Fibroblast of lung (primary cell): ENCODE measurements at regions not wholly inside any gene's neighbourhood (a gene's known extent, or its start where the extent isn't known, plus 50 kb on each side); places are given as distances from the start of the nearest gene placed in this dataset.

ENCODE experiments used
- DNase-seq, 2 donors: peaks; one replicate each; pipeline versions ENCODE4 v3.0.0 to v3.0.0-alpha.2; 2010; ENCODE audit warnings: low read depth in 2 of 2
- H2AFZ ChIP-seq: 2 replicates; pipeline ENCODE4 v1.5.1; 2012; ENCODE audit warnings: low read length, control low read depth, inconsistent platforms
- H3K27ac ChIP-seq: 2 replicates; pipeline ENCODE4 v1.5.1; 2011; ENCODE audit warnings: low read length, control low read depth; ENCODE audit not compliant: insufficient read depth
- H3K27me3 ChIP-seq: 2 replicates; pipeline ENCODE4 v1.5.1; 2011; ENCODE audit warnings: mild to moderate bottlenecking, low read length; ENCODE audit not compliant: control insufficient read depth, insufficient read depth
- H3K36me3 ChIP-seq: 2 replicates; pipeline ENCODE4 v1.5.1; 2011; ENCODE audit warnings: low read length; ENCODE audit not compliant: control insufficient read depth, insufficient read depth
- H3K4me1 ChIP-seq: 2 replicates; pipeline ENCODE4 v1.5.1; 2011; ENCODE audit warnings: low read length; ENCODE audit not compliant: control insufficient read depth, insufficient read depth; ENCODE audit errors: extremely low read depth
- H3K4me2 ChIP-seq: 2 replicates; pipeline ENCODE4 v1.5.1; 2011; ENCODE audit warnings: low read length, control low read depth; ENCODE audit not compliant: insufficient read depth; ENCODE audit errors: extremely low read depth
- H3K4me3 ChIP-seq, 4 experiments: fragments of 200-600 bp in 1 of 4; sonication (generic) in 1 of 4; replicated peaks in 1 of 4; 2 replicates each; pipeline ENCODE4 v1.5.1; 2011 to 2016; ENCODE audit warnings: low read length in 4 of 4, low read depth in 3 of 4, mild to moderate bottlenecking in 3 of 4, control low read depth in 2 of 4, inconsistent platforms in 1 of 4, mixed read lengths in 1 of 4; ENCODE audit not compliant: insufficient read depth in 1 of 4; ENCODE audit errors: control extremely low read depth in 1 of 4
- H3K79me2 ChIP-seq: 2 replicates; pipeline ENCODE4 v1.5.1; 2012; ENCODE audit warnings: mild to moderate bottlenecking, low read length, inconsistent platforms; ENCODE audit not compliant: control insufficient read depth, insufficient read depth
- H3K9ac ChIP-seq: 2 replicates; pipeline ENCODE4 v1.5.1; 2011; ENCODE audit warnings: mild to moderate bottlenecking, low read length, control low read depth; ENCODE audit not compliant: insufficient read depth
- H3K9me3 ChIP-seq: 2 replicates; pipeline ENCODE4 v1.5.1; 2012; ENCODE audit warnings: low read depth, low read length; ENCODE audit not compliant: control insufficient read depth, insufficient read depth
- H4K20me1 ChIP-seq: 2 replicates; pipeline ENCODE4 v1.5.1; 2011; ENCODE audit warnings: low read length; ENCODE audit not compliant: control insufficient read depth, insufficient read depth; ENCODE audit errors: extremely low read depth
- EZH2 ChIP-seq: IDR thresholded peaks from 2 replicates; pipeline ENCODE4 v1.5.1; 2012; ENCODE audit warnings: low read length, control low read depth, mild to moderate bottlenecking; ENCODE audit errors: missing control alignments
- TF ChIP-seq, protein P1 (sequence below), 2 donors: IDR thresholded peaks in 1 of 2; conservative IDR thresholded peaks in 1 of 2; 1 replicate in 1 of 2; 2 replicates in 1 of 2; pipeline ENCODE4 v1.5.1; 2011 to 2012; ENCODE audit warnings: low read length in 2 of 2, control low read depth in 1 of 2, inconsistent platforms in 1 of 2, low read depth in 1 of 2, mild to moderate bottlenecking in 1 of 2

DNA sequence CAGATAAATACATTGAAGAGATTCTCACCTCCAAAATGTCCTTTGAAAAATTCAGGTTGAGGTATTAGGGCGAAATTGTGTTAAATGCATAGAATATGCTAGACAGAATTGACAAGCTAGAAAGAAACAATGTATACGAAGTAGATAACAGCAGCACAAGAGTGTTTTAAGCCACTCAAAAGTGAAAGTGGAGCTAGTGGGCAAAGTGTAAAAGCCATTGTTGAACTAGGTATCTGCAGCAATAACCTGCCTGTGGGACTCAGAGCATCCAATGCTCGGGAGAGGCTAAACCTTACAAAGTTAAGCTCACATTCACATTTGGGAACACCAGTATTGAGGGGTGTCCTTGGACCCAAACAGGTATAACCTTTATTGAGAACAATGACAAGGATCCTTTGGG lies 180.6 kb upstream of the TMPO start:
- no peak for DNase-seq
- Histone ChIP-seq H3K36me3 (no peaks in the 10 kb centered on the region), H3K4me3 (no peak overlapping the region), H3K9me3 (no peaks in the 10 kb centered on the region), H2AFZ (no peak overlapping the region), H3K4me2 (no peak overlapping the region), H3K27ac (no peak overlapping the region), H3K79me2 (no peaks in the 10 kb centered on the region), H4K20me1 (no peaks in the 10 kb centered on the region), H3K9ac (no peak overlapping the region), H3K4me1 (no peaks in the 10 kb centered on the region), H3K27me3 (no peaks in the 10 kb centered on the region)
- no peak for TF ChIP-seq EZH2
- TF ChIP-seq, protein P1, sequence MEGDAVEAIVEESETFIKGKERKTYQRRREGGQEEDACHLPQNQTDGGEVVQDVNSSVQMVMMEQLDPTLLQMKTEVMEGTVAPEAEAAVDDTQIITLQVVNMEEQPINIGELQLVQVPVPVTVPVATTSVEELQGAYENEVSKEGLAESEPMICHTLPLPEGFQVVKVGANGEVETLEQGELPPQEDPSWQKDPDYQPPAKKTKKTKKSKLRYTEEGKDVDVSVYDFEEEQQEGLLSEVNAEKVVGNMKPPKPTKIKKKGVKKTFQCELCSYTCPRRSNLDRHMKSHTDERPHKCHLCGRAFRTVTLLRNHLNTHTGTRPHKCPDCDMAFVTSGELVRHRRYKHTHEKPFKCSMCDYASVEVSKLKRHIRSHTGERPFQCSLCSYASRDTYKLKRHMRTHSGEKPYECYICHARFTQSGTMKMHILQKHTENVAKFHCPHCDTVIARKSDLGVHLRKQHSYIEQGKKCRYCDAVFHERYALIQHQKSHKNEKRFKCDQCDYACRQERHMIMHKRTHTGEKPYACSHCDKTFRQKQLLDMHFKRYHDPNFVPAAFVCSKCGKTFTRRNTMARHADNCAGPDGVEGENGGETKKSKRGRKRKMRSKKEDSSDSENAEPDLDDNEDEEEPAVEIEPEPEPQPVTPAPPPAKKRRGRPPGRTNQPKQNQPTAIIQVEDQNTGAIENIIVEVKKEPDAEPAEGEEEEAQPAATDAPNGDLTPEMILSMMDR (conservative IDR thresholded peaks at IDR 0.05 in 1 of 2, IDR thresholded peaks at IDR 0.05 in 1 of 2; ENCODE audit: low read depth in 1 of 2, low read length in 2 of 2): no peak

DNA sequence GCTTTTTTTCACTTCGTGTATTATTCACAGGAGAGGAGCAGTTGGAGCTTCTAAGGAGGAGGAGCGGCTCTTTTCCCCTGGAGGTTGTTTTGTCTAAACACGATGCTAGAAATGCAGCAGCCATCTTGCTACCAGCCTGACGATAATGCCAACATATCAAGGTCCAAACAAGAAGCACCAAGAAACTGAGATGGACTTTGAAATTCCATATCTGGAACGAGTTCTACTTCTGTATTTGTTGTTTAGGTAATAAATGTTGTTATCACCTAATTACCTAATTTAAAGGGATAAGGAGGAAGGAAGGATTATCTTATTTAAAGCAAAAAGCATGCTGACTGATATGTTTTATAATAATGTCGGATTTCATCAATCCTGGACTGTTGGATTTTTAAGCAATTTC lies 174.4 kb upstream of the TMPO start:
- Histone ChIP-seq H3K9ac (no peak overlapping the region), H3K4me1 (no peaks in the 10 kb centered on the region), H3K27me3 (no peaks in the 10 kb centered on the region), H2AFZ (no peak overlapping the region), H3K9me3 (no peaks in the 10 kb centered on the region), H3K27ac (no peak overlapping the region), H4K20me1 (no peaks in the 10 kb centered on the region), H3K36me3 (no peaks in the 10 kb centered on the region), H3K79me2 (no peaks in the 10 kb centered on the region), H3K4me3 (no peak overlapping the region), H3K4me2 (no peak overlapping the region)
- no peak for TF ChIP-seq EZH2
- TF ChIP-seq, protein P1 (conservative IDR thresholded peaks at IDR 0.05 in 1 of 2, IDR thresholded peaks at IDR 0.05 in 1 of 2; ENCODE audit: low read depth in 1 of 2, low read length in 2 of 2): no peak
- no peak for DNase-seq

DNA sequence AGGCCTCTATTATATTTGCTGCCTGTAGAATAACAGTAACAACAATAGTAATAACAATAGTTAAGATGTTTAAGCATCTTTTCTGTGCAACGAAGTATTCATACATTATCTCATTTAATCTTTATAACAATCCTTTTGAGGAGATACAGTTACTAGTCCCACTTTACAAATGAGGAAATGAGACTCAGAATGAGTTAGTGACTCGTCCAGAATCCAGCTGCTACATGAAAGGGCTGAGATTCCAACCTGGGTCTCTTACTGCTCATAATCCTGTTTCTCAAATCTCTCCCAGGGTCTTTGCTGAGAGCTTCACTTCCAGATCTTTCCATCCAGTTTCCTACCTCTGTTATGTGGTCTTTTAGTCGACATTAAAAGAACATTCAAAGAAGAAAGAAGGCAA lies 173.7 kb upstream of the TMPO start:
- Histone ChIP-seq H3K4me3 (no peak overlapping the region), H3K4me2 (no peak overlapping the region), H3K9me3 (no peaks in the 10 kb centered on the region), H3K4me1 (no peaks in the 10 kb centered on the region), H3K36me3 (no peaks in the 10 kb centered on the region), H2AFZ (no peak overlapping the region), H3K27me3 (no peaks in the 10 kb centered on the region), H3K27ac (no peak overlapping the region), H4K20me1 (no peaks in the 10 kb centered on the region), H3K9ac (no peak overlapping the region), H3K79me2 (no peaks in the 10 kb centered on the region)
- no peak for DNase-seq
- TF ChIP-seq, protein P1 (conservative IDR thresholded peaks at IDR 0.05 in 1 of 2, IDR thresholded peaks at IDR 0.05 in 1 of 2; ENCODE audit: low read depth in 1 of 2, low read length in 2 of 2): no peak
- no peak for TF ChIP-seq EZH2
